ENCODE measurements at regions not wholly inside any gene's neighbourhood (a gene's known extent, or its start where the extent isn't known, plus 50 kb on each side); places are given as distances from the start of the nearest gene placed in this dataset. TPM values are rescaled to one million over a fixed set of nuclear protein-coding genes. Genes with fewer than 3 reads are reported as not detected.

DNA sequence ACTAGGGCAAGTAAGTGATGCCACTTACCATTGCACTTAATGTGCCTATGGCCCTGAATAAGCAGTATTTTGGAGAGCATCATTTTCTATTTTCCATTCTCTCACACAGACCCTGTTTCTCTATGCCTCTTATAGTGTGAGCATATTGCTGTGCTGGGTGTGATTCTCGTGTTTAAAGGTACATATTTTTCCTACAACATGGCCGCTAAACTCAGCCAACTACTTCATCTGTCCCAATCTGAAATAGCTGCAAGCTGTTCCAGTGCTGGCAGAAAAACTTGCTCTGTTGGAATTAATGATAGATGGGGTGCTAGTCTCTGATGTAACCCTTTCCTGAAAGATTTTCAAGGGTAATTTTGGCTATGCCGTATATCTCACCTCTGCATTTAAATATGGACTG lies 97.5 kb downstream of the ZNF326 start:
- DNase-seq (ENCODE audit: low spot score) = no peak
- no peak overlapping the region for H3K4ac ChIP-seq (ENCODE audit: low read length)
- no peak overlapping the region for H3K9ac ChIP-seq (ENCODE audit: low read depth, low read length, poor library complexity)
- H2BK120ac ChIP-seq (ENCODE audit: low read depth, low read length) = no peak overlapping the region
- H4K8ac ChIP-seq (ENCODE audit: low read depth, low read length) = no peak overlapping the region
- peaks cover 0 to 14% (median 0%) of the 10 kb centered on the region in 3 experiments for H3K27me3 ChIP-seq (ENCODE audit: control insufficient read depth in 3 of 3, insufficient read depth in 3 of 3, low read depth in 1 of 3, low read length in 3 of 3)
- H3K36me3 ChIP-seq (replicated peaks in 1 of 2; ENCODE audit: control insufficient read depth in 2 of 2, insufficient read depth in 2 of 2, low read length in 2 of 2) = no peaks in the 10 kb centered on the region
- H3K14ac ChIP-seq (ENCODE audit: low read length) = no peak overlapping the region
- no peak overlapping the region for H2BK12ac ChIP-seq (ENCODE audit: low read length)
- H2BK15ac ChIP-seq (ENCODE audit: low read length) = no peak overlapping the region
- H3K18ac ChIP-seq (ENCODE audit: low read length) = no peak overlapping the region
- H3K79me1 ChIP-seq (ENCODE audit: low read depth, low read length) = no peaks in the 10 kb centered on the region
- no peak overlapping the region for H4K91ac ChIP-seq (ENCODE audit: low read depth, low read length, poor library complexity)
- H2BK5ac ChIP-seq (ENCODE audit: low read length) = no peak overlapping the region
- H3K9me3 ChIP-seq (replicated peaks in 1 of 2; ENCODE audit: control insufficient read depth in 2 of 2, insufficient read depth in 1 of 2, low read depth in 1 of 2, low read length in 2 of 2) = no peaks in the 10 kb centered on the region
- no peak overlapping the region for H2AFZ ChIP-seq (ENCODE audit: low read length)
- no peak overlapping the region for H2AK5ac ChIP-seq (ENCODE audit: low read depth, low read length)
- H3K4me2 ChIP-seq (ENCODE audit: insufficient read depth, low read length, poor library complexity, severe bottlenecking) = no peak overlapping the region
- no peak overlapping the region for H3K27ac ChIP-seq (replicated peaks; ENCODE audit: low read length)
- no peak overlapping the region for H3K4me3 ChIP-seq (ENCODE audit: low read length in 2 of 2)
- WGBS, 2 donors (ENCODE audit: extremely low coverage in 2 of 2, insufficient read length in 2 of 2, insufficient replicate concordance in 1 of 2) = no CpG with 5 or more reads among the region's 3 CpGs
- no peaks in the 10 kb centered on the region for H3K4me1 ChIP-seq (ENCODE audit: control insufficient read depth in 2 of 2, insufficient read depth in 1 of 2, low read depth in 1 of 2, low read length in 2 of 2)
- H3K23ac ChIP-seq (ENCODE audit: low read depth, low read length, poor library complexity) = no peak overlapping the region

Small RNAs in the stretch of these regions (small RNA-seq; reads per million reads assigned to genes)
- gene RNU6-695P (ENCODE audit: insufficient read depth) = not detected
